ENCODE measurements at regions not wholly inside any gene's neighbourhood (a gene's known extent, or its start where the extent isn't known, plus 50 kb on each side); places are given as distances from the start of the nearest gene placed in this dataset.

DNA sequence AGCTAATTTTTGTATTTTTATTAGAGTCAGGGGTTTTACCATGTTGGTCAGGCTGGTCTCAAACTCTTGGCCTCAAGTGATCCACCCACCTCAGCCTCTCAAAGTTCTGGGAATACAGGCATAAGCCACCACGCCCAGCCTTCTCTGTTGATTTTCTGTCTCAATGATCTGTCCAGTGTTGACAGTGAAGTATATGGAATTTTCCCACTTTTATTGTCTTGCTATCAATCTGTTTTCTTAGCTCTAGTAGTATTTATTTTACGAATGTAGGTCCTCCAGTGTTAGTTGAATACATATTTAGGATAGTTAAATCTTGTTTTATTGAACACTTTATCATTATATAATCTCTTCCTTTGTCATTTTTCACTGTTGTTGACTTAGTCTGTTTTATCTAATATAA lies 1603.9 kb downstream of the ADGRL3 start:
- TF ChIP-seq, protein P1, sequence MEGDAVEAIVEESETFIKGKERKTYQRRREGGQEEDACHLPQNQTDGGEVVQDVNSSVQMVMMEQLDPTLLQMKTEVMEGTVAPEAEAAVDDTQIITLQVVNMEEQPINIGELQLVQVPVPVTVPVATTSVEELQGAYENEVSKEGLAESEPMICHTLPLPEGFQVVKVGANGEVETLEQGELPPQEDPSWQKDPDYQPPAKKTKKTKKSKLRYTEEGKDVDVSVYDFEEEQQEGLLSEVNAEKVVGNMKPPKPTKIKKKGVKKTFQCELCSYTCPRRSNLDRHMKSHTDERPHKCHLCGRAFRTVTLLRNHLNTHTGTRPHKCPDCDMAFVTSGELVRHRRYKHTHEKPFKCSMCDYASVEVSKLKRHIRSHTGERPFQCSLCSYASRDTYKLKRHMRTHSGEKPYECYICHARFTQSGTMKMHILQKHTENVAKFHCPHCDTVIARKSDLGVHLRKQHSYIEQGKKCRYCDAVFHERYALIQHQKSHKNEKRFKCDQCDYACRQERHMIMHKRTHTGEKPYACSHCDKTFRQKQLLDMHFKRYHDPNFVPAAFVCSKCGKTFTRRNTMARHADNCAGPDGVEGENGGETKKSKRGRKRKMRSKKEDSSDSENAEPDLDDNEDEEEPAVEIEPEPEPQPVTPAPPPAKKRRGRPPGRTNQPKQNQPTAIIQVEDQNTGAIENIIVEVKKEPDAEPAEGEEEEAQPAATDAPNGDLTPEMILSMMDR (conservative IDR thresholded peaks at IDR 0.05), result no peak
- no peak for TF ChIP-seq ZFX (IDR thresholded peaks at IDR 0.05)

Data from C4-2B (cell line).